Suprapubic skin (tissue), 3 donors: ENCODE measurements at regions not wholly inside any gene's neighbourhood (a gene's known extent, or its start where the extent isn't known, plus 50 kb on each side); places are given as distances from the start of the nearest gene placed in this dataset.

Experiments used
- EP300 ChIP-seq: sonication (generic); formaldehyde crosslinking; IDR thresholded peaks from one replicate; pipeline ENCODE4 v1.6.1; 2017; ENCODE audit warnings: antibody characterized with exemption
- POLR2A ChIP-seq, 2 donors: fragments of 450-650 bp; IDR thresholded peaks; one replicate each; pipeline ENCODE4 v1.6.1; 2017; ENCODE audit warnings: antibody characterized with exemption in 2 of 2, mild to moderate bottlenecking in 2 of 2, moderate library complexity in 2 of 2
- TF ChIP-seq, protein P1 (sequence below), 2 donors: fragments of 200-600 bp in 1 of 2; fragments of 450-650 bp in 1 of 2; sonication (generic) in 1 of 2; IDR thresholded peaks; one replicate each; pipeline ENCODE4 v1.5.1; 2016 to 2019; ENCODE audit warnings: antibody characterized with exemption in 2 of 2, mild to moderate bottlenecking in 1 of 2, moderate library complexity in 1 of 2

DNA sequence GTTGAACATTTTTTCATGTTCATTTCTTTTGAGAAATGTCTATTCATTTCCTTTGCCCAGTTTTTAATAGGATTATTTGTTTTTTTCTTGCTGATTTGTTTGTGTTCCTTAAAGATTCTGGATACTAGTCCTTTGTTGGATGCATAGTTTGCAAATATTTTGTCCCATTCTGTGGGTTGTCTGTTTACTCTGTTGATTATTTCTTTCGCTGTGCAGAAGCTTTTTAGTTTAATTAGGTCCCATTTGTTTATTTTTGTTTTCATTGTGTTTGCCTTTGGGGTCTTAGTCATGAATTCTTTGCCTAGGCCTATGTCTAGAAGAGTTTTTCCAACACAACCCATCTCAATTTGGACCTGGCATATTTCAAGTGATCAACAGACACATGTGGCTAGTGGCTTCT, 116.1 kb upstream of the GALNT2 start:
- TF ChIP-seq EP300 (no peak), POLR2A (IDR thresholded peaks at IDR 0.05) (no peak)
- TF ChIP-seq, protein P1, sequence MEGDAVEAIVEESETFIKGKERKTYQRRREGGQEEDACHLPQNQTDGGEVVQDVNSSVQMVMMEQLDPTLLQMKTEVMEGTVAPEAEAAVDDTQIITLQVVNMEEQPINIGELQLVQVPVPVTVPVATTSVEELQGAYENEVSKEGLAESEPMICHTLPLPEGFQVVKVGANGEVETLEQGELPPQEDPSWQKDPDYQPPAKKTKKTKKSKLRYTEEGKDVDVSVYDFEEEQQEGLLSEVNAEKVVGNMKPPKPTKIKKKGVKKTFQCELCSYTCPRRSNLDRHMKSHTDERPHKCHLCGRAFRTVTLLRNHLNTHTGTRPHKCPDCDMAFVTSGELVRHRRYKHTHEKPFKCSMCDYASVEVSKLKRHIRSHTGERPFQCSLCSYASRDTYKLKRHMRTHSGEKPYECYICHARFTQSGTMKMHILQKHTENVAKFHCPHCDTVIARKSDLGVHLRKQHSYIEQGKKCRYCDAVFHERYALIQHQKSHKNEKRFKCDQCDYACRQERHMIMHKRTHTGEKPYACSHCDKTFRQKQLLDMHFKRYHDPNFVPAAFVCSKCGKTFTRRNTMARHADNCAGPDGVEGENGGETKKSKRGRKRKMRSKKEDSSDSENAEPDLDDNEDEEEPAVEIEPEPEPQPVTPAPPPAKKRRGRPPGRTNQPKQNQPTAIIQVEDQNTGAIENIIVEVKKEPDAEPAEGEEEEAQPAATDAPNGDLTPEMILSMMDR (IDR thresholded peaks at IDR 0.05): no peak
